ENCODE measurements at regions not wholly inside any gene's neighbourhood (a gene's known extent, or its start where the extent isn't known, plus 50 kb on each side); places are given as distances from the start of the nearest gene placed in this dataset.

DNA sequence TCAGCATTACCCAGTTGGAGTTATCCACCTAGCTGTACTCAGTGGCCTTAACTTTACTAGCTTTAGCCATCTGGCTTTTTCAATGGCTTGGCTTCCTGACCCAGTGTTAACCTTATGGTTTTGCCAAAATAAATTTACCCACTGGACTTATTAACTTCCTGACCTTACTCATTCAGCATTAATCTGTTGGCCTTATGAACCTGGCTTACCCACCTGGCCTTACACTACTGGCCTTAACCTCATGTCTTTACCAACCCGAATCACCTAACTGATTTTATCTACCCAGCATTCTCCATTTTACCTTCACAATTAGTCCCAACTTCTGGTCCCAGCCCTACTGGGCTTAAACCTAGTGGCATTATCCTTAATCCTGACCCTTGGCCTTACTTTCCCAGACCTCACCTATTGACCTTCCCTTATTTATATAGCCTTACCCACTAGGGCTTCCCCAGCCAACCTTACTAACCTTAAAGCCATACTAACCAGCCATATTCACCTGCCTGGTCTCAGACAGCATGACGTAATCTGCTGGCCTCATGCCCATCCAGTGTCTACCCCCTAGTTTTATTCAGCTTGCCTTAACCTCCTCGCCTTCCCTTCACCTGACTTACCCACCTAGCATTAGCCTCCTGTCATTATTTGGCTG lies 100.0 kb downstream of the IL12A start:
- no peak overlapping the region for H3K4me3 ChIP-seq (ENCODE audit: low read depth in 1 of 2, low read length in 2 of 2)
- TF ChIP-seq CTCF (IDR thresholded peaks at IDR 0.05; ENCODE audit: borderline replicate concordance, extremely low read depth, low read length, poor library complexity, severe bottlenecking) (no peak), EZH2 (IDR thresholded peaks at IDR 0.05; ENCODE audit: borderline replicate concordance, low read depth, low read length, severe bottlenecking) (no peak)

DNA sequence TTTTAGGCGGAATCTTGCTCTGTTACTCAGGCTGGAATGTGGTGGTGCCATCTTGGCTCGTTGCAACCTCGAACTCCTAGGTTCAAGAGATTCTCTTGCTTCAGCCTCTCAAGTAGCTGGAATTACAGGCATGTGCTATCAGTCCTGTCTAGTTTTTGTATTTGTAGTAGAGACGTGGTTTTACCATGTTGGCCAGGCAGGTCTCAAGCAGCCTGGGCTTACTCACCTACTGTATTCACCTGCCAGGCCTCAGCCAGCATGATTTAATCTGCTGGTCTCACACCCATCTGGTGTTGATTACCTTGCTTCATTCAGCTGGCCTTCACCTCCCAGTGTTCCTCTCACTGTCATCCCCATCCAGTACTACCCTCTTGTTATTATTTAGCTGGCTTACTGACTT lies 102.0 kb downstream of the IL12A start:
- H4K20me1 ChIP-seq (ENCODE audit: insufficient read depth, low read length) = no peaks in the 10 kb centered on the region
- H3K79me2 ChIP-seq (ENCODE audit: insufficient read depth, low read length) = no peaks in the 10 kb centered on the region
- ATAC-seq (ENCODE audit: insufficient read depth, low read depth) = no peak
- TF ChIP-seq EZH2 (IDR thresholded peaks at IDR 0.05; ENCODE audit: borderline replicate concordance, low read depth, low read length, severe bottlenecking) = no peak
- no peak for DNase-seq
- no peak overlapping the region for H2AFZ ChIP-seq (ENCODE audit: low read depth, low read length)
- no peak overlapping the region for H3K27ac ChIP-seq (ENCODE audit: low read length)
- no peak overlapping the region for H3K4me3 ChIP-seq (ENCODE audit: low read depth in 1 of 2, low read length in 2 of 2)
- no peaks in the 10 kb centered on the region for H3K4me1 ChIP-seq (ENCODE audit: insufficient read depth, low read length)
- no peaks in the 10 kb centered on the region for H3K27me3 ChIP-seq (ENCODE audit: insufficient read depth, low read length, poor library complexity)
- no peaks in the 10 kb centered on the region for H3K9me3 ChIP-seq (ENCODE audit: insufficient read depth, low read length, severe bottlenecking)
- H3K9ac ChIP-seq (ENCODE audit: low read depth, low read length) = no peak overlapping the region
- H3K36me3 ChIP-seq (ENCODE audit: insufficient read depth, low read length) = no peaks in the 10 kb centered on the region
- no peak overlapping the region for H3K4me2 ChIP-seq (ENCODE audit: insufficient read depth, low read length)

More for the DNA sequence above, 100.0 kb downstream of the IL12A start:
- Histone ChIP-seq H3K79me2 (ENCODE audit: insufficient read depth, low read length) (no peaks in the 10 kb centered on the region), H3K27ac (ENCODE audit: low read length) (no peak overlapping the region), H3K36me3 (ENCODE audit: insufficient read depth, low read length) (no peaks in the 10 kb centered on the region), H3K4me2 (ENCODE audit: insufficient read depth, low read length) (no peak overlapping the region), H3K9ac (ENCODE audit: low read depth, low read length) (no peak overlapping the region), H3K4me1 (ENCODE audit: insufficient read depth, low read length) (no peaks in the 10 kb centered on the region), H3K27me3 (ENCODE audit: insufficient read depth, low read length, poor library complexity) (no peaks in the 10 kb centered on the region), H4K20me1 (ENCODE audit: insufficient read depth, low read length) (no peaks in the 10 kb centered on the region), H3K9me3 (ENCODE audit: insufficient read depth, low read length, severe bottlenecking) (no peaks in the 10 kb centered on the region), H2AFZ (ENCODE audit: low read depth, low read length) (no peak overlapping the region)
- ATAC-seq (ENCODE audit: insufficient read depth, low read depth) (no peak), DNase-seq (no peak)

DNA sequence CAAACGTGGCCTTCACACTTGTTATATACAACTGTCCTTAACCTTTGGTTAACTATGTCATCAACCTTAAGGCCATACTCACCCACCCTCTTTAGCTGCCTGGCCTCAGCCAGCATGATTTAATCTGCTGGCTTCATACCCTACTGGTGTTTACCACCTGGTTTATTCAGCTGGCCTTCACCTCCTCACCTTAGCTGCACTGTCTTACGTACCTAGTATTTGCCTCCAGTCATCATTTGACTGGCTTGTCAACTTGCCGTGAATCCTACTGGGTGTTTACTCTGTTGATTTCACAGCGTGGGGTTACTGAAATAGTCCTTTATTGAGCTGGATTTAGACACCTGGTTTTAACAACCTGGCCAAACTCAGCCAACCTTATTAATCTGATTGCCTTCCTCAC lies 102.8 kb downstream of the IL12A start:
- DNase-seq (no peak), ATAC-seq (ENCODE audit: insufficient read depth, low read depth) (no peak)
- H3K4me3 ChIP-seq (ENCODE audit: low read depth in 1 of 2, low read length in 2 of 2) = no peak overlapping the region
- no peak overlapping the region for H2AFZ ChIP-seq (ENCODE audit: low read depth, low read length)
- no peak overlapping the region for H3K9ac ChIP-seq (ENCODE audit: low read depth, low read length)
- H3K27me3 ChIP-seq (ENCODE audit: insufficient read depth, low read length, poor library complexity) = no peaks in the 10 kb centered on the region
- no peak overlapping the region for H3K27ac ChIP-seq (ENCODE audit: low read length)
- no peak overlapping the region for H3K4me2 ChIP-seq (ENCODE audit: insufficient read depth, low read length)
- no peaks in the 10 kb centered on the region for H3K79me2 ChIP-seq (ENCODE audit: insufficient read depth, low read length)
- TF ChIP-seq CTCF (IDR thresholded peaks at IDR 0.05; ENCODE audit: borderline replicate concordance, extremely low read depth, low read length, poor library complexity, severe bottlenecking) (no peak), EZH2 (IDR thresholded peaks at IDR 0.05; ENCODE audit: borderline replicate concordance, low read depth, low read length, severe bottlenecking) (no peak)
- H3K9me3 ChIP-seq (ENCODE audit: insufficient read depth, low read length, severe bottlenecking) = no peaks in the 10 kb centered on the region
- no peaks in the 10 kb centered on the region for H3K4me1 ChIP-seq (ENCODE audit: insufficient read depth, low read length)
- H3K36me3 ChIP-seq (ENCODE audit: insufficient read depth, low read length) = no peaks in the 10 kb centered on the region
- no peaks in the 10 kb centered on the region for H4K20me1 ChIP-seq (ENCODE audit: insufficient read depth, low read length)

- no peaks in the 10 kb centered on the region for H3K27me3 ChIP-seq (ENCODE audit: insufficient read depth, low read length, poor library complexity)
- no peaks in the 10 kb centered on the region for H3K79me2 ChIP-seq (ENCODE audit: insufficient read depth, low read length)
- TF ChIP-seq EZH2 (IDR thresholded peaks at IDR 0.05; ENCODE audit: borderline replicate concordance, low read depth, low read length, severe bottlenecking) = no peak
- TF ChIP-seq CTCF (IDR thresholded peaks at IDR 0.05; ENCODE audit: borderline replicate concordance, extremely low read depth, low read length, poor library complexity, severe bottlenecking) = no peak
- no peak overlapping the region for H2AFZ ChIP-seq (ENCODE audit: low read depth, low read length)
- H3K9ac ChIP-seq (ENCODE audit: low read depth, low read length) = no peak overlapping the region
- H3K4me2 ChIP-seq (ENCODE audit: insufficient read depth, low read length) = no peak overlapping the region
- no peak overlapping the region for H3K4me3 ChIP-seq (ENCODE audit: low read depth in 1 of 2, low read length in 2 of 2)
- H4K20me1 ChIP-seq (ENCODE audit: insufficient read depth, low read length) = no peaks in the 10 kb centered on the region
- DNase-seq (no peak), ATAC-seq (ENCODE audit: insufficient read depth, low read depth) (no peak)
- no peak overlapping the region for H3K27ac ChIP-seq (ENCODE audit: low read length)
- H3K9me3 ChIP-seq (ENCODE audit: insufficient read depth, low read length, severe bottlenecking) = no peaks in the 10 kb centered on the region
- no peaks in the 10 kb centered on the region for H3K4me1 ChIP-seq (ENCODE audit: insufficient read depth, low read length)
- no peaks in the 10 kb centered on the region for H3K36me3 ChIP-seq (ENCODE audit: insufficient read depth, low read length)
Measured at GRCh38 chr3:160092760-160093159, 104.1 kb downstream of the IL12A start.
